ENCODE measurements at regions not wholly inside any gene's neighbourhood (a gene's known extent, or its start where the extent isn't known, plus 50 kb on each side); places are given as distances from the start of the nearest gene placed in this dataset.
"Not testable (repeated sequence)": the region's sequence is repeated elsewhere in the genome, so short reads cannot be mapped to it uniquely, and the experiment has no call there.

GRCh38 chr10:2356670-2357069, 619.3 kb upstream of the ADARB2 start:
- H3K27ac Mint-ChIP-seq: no peak overlapping the region
- H3K4me1 Mint-ChIP-seq (ENCODE audit: low read depth): no peaks in the 10 kb centered on the region
- H3K9me3 Mint-ChIP-seq: no peaks in the 10 kb centered on the region
- H3K27me3 Mint-ChIP-seq (ENCODE audit: low read depth): peaks cover 8% of the 10 kb centered on the region
- H3K36me3 Mint-ChIP-seq (ENCODE audit: low read depth): no peaks in the 10 kb centered on the region
- intact Hi-C loops (cut with micrococcal nuclease): no loop called here
- DNase-seq: no peak
- CTCF ChIA-PET: no interaction called here
- H3K4me3 Mint-ChIP-seq: no peak overlapping the region

- H3K9me3 Mint-ChIP-seq: no peaks in the 10 kb centered on the region
- no peaks in the 10 kb centered on the region for H3K4me1 Mint-ChIP-seq (ENCODE audit: low read depth)
- no peak overlapping the region for H3K27ac Mint-ChIP-seq
- H3K36me3 Mint-ChIP-seq (ENCODE audit: low read depth): no peaks in the 10 kb centered on the region
- intact Hi-C loops (cut with micrococcal nuclease): no loop called here
- H3K4me3 Mint-ChIP-seq: no peak overlapping the region
- peaks cover 10% of the 10 kb centered on the region for H3K27me3 Mint-ChIP-seq (ENCODE audit: low read depth)
- CTCF ChIA-PET: no interaction called here
- no peak for DNase-seq
Measured at GRCh38 chr10:2351566-2351965, 614.2 kb upstream of the ADARB2 start.

- no peaks in the 10 kb centered on the region for H3K36me3 Mint-ChIP-seq (ENCODE audit: low read depth)
- H3K4me3 Mint-ChIP-seq: no peak overlapping the region
- no peak for DNase-seq
- CTCF ChIA-PET: no interaction called here
- no peaks in the 10 kb centered on the region for H3K9me3 Mint-ChIP-seq
- no peak overlapping the region for H3K27ac Mint-ChIP-seq
- H3K4me1 Mint-ChIP-seq (ENCODE audit: low read depth): no peaks in the 10 kb centered on the region
- peaks cover 2% of the 10 kb centered on the region for H3K27me3 Mint-ChIP-seq (ENCODE audit: low read depth)
- intact Hi-C loops (cut with micrococcal nuclease): no loop called here
Measured at GRCh38 chr10:2342206-2342605, 604.9 kb upstream of the ADARB2 start.

GRCh38 chr10:2340831-2341647, 603.7 kb upstream of the ADARB2 start:
- intact Hi-C loops (cut with micrococcal nuclease): no loop called here
- CTCF ChIA-PET: no interaction called here
- Mint-ChIP-seq H3K27ac (no peak overlapping the region), H3K4me3 (no peak overlapping the region), H3K9me3 (no peaks in the 10 kb centered on the region), H3K4me1 (ENCODE audit: low read depth) (no peaks in the 10 kb centered on the region), H3K36me3 (ENCODE audit: low read depth) (no peaks in the 10 kb centered on the region), H3K27me3 (ENCODE audit: low read depth) (no peaks in the 10 kb centered on the region)
- DNase-seq: no peak

GRCh38 chr10:2335626-2336025, 598.3 kb upstream of the ADARB2 start:
- Mint-ChIP-seq H3K36me3 (ENCODE audit: low read depth) (no peaks in the 10 kb centered on the region), H3K27me3 (ENCODE audit: low read depth) (no peaks in the 10 kb centered on the region), H3K4me1 (ENCODE audit: low read depth) (no peaks in the 10 kb centered on the region), H3K27ac (no peak overlapping the region), H3K9me3 (no peaks in the 10 kb centered on the region), H3K4me3 (no peak overlapping the region)
- CTCF ChIA-PET: no interaction called here
- DNase-seq: no peak
- intact Hi-C loops (cut with micrococcal nuclease): no loop called here

- no peak overlapping the region for H3K4me3 Mint-ChIP-seq
- no peak overlapping the region for H3K27ac Mint-ChIP-seq
- CTCF ChIA-PET: no interaction called here
- DNase-seq: no peak
- no peaks in the 10 kb centered on the region for H3K4me1 Mint-ChIP-seq (ENCODE audit: low read depth)
- H3K9me3 Mint-ChIP-seq: no peaks in the 10 kb centered on the region
- H3K36me3 Mint-ChIP-seq (ENCODE audit: low read depth): no peaks in the 10 kb centered on the region
- H3K27me3 Mint-ChIP-seq (ENCODE audit: low read depth): no peaks in the 10 kb centered on the region
- intact Hi-C loops (cut with micrococcal nuclease): no loop called here
Measured at GRCh38 chr10:2334575-2334974, 597.2 kb upstream of the ADARB2 start.

- peaks cover 6% of the 10 kb centered on the region for H3K27me3 Mint-ChIP-seq (ENCODE audit: low read depth)
- no peaks in the 10 kb centered on the region for H3K36me3 Mint-ChIP-seq (ENCODE audit: low read depth)
- CTCF ChIA-PET: no interaction called here
- H3K9me3 Mint-ChIP-seq: no peaks in the 10 kb centered on the region
- H3K27ac Mint-ChIP-seq: no peak overlapping the region
- DNase-seq: no peak
- H3K4me3 Mint-ChIP-seq: no peak overlapping the region
- no peaks in the 10 kb centered on the region for H3K4me1 Mint-ChIP-seq (ENCODE audit: low read depth)
- intact Hi-C loops (cut with micrococcal nuclease): no loop called here
Measured at GRCh38 chr10:2329082-2329481, 591.8 kb upstream of the ADARB2 start.

GRCh38 chr10:2326411-2326810, 589.1 kb upstream of the ADARB2 start:
- no peak for DNase-seq
- Mint-ChIP-seq H3K27ac (no peak overlapping the region), H3K4me3 (no peak overlapping the region), H3K36me3 (ENCODE audit: low read depth) (no peaks in the 10 kb centered on the region), H3K9me3 (no peaks in the 10 kb centered on the region), H3K4me1 (ENCODE audit: low read depth) (no peaks in the 10 kb centered on the region), H3K27me3 (ENCODE audit: low read depth) (peaks cover 6% of the 10 kb centered on the region)
- intact Hi-C loops (cut with micrococcal nuclease): no loop called here
- CTCF ChIA-PET: no interaction called here

- H3K9me3 Mint-ChIP-seq; H3K27me3 Mint-ChIP-seq (ENCODE audit: low read depth); H3K4me3 Mint-ChIP-seq; H3K36me3 Mint-ChIP-seq (ENCODE audit: low read depth); H3K4me1 Mint-ChIP-seq (ENCODE audit: low read depth); CTCF ChIA-PET; H3K27ac Mint-ChIP-seq; intact Hi-C loops (cut with micrococcal nuclease); DNase-seq: not testable (repeated sequence)
Measured at GRCh38 chr10:2315045-2315485, 577.7 kb upstream of the ADARB2 start.

GRCh38 chr10:2306081-2306480, 568.8 kb upstream of the ADARB2 start:
- Mint-ChIP-seq H3K27ac (no peak overlapping the region), H3K9me3 (no peaks in the 10 kb centered on the region), H3K4me3 (no peak overlapping the region), H3K36me3 (ENCODE audit: low read depth) (no peaks in the 10 kb centered on the region), H3K27me3 (ENCODE audit: low read depth) (peaks cover 5% of the 10 kb centered on the region), H3K4me1 (ENCODE audit: low read depth) (no peaks in the 10 kb centered on the region)
- DNase-seq: no peak
- intact Hi-C loops (cut with micrococcal nuclease): no loop called here
- CTCF ChIA-PET: no interaction called here

GRCh38 chr10:2303169-2303568, 565.8 kb upstream of the ADARB2 start:
- Mint-ChIP-seq H3K4me3 (no peak overlapping the region), H3K9me3 (no peaks in the 10 kb centered on the region), H3K27me3 (ENCODE audit: low read depth) (peaks cover 8% of the 10 kb centered on the region), H3K4me1 (ENCODE audit: low read depth) (no peaks in the 10 kb centered on the region), H3K27ac (no peak overlapping the region), H3K36me3 (ENCODE audit: low read depth) (no peaks in the 10 kb centered on the region)
- no peak for DNase-seq
- CTCF ChIA-PET: no interaction called here
- intact Hi-C loops (cut with micrococcal nuclease): no loop called here

GRCh38 chr10:2301227-2301626, 563.9 kb upstream of the ADARB2 start:
- CTCF ChIA-PET: no interaction called here
- intact Hi-C loops (cut with micrococcal nuclease): no loop called here
- Mint-ChIP-seq H3K27ac (no peak overlapping the region), H3K36me3 (ENCODE audit: low read depth) (no peaks in the 10 kb centered on the region), H3K9me3 (no peaks in the 10 kb centered on the region), H3K4me3 (no peak overlapping the region), H3K4me1 (ENCODE audit: low read depth) (no peaks in the 10 kb centered on the region), H3K27me3 (ENCODE audit: low read depth) (peaks cover 6% of the 10 kb centered on the region)
- no peak for DNase-seq

- no peaks in the 10 kb centered on the region for H3K36me3 Mint-ChIP-seq (ENCODE audit: low read depth)
- CTCF ChIA-PET: no interaction called here
- DNase-seq: no peak
- intact Hi-C loops (cut with micrococcal nuclease): no loop called here
- H3K9me3 Mint-ChIP-seq: no peaks in the 10 kb centered on the region
- no peak overlapping the region for H3K4me3 Mint-ChIP-seq
- no peak overlapping the region for H3K27ac Mint-ChIP-seq
- H3K27me3 Mint-ChIP-seq (ENCODE audit: low read depth): peaks cover 4% of the 10 kb centered on the region
- no peaks in the 10 kb centered on the region for H3K4me1 Mint-ChIP-seq (ENCODE audit: low read depth)
Measured at GRCh38 chr10:2300231-2300630, 562.9 kb upstream of the ADARB2 start.

Measured in activated naive CD4-positive, alpha-beta T cell treated with anti-CD3 and anti-CD28 coated beads for 36 hours (primary cell).